GM18520 (cell line): ENCODE measurements at regions not wholly inside any gene's neighbourhood (a gene's known extent, or its start where the extent isn't known, plus 50 kb on each side); places are given as distances from the start of the nearest gene placed in this dataset.

Experiments
- ATAC-seq: cut with Tn5 transposase; IDR thresholded peaks from one replicate; pipeline ENCODE4 v1.9.1; 2021; ENCODE audit not compliant: unreplicated experiment

DNA sequence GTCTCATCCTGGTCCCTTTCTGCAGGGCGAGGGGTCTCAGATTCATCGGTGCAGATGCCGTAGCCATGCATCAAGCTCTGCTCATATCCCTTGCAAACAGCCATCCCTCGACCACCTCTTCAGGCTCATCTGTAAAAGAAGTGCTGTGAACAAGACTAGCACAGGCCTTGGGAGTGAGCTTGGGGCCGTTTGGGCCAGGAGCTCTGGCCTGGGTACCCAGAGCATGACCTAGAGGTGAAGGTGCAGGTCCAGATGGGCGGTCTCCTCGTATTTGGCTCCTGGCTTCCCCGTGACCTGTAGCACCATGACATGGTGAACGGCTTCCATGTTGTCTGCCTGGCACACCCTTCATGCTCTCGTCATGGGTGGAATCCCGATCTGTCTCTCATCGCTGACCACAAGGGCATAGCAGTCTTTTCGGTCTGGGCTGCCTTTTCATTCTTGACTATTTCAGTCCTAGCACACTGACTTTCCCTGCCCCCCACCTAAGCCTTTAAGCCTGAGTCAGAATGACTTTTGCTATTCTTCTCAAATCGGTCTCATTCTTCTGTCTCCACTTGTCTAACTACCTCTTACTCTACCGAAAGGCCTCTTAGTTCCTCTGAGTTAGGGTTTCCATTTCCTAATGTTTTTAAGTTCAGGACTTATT is 216.0 kb downstream of the FOXL1 start:
- no peak for ATAC-seq

DNA sequence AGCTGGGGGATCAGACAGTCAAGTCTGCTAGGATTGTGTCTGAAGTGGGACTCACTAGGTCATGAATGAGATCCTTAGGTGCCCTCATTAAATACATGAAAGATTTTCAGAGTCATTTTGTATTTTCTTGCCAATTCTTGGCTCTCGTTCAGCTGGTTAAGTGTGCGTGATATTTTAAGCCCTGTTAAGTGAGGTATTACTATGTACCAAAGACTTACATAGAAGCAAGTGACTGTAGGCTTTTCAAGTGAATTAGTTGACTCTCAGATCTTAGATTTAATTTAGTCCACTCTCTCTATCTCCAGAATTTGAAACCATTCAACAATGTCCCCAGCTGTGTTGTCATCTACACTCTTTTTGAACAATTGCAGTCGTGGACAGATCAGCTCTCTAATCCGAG is 219.4 kb downstream of the FOXL1 start:
- no peak for ATAC-seq

DNA sequence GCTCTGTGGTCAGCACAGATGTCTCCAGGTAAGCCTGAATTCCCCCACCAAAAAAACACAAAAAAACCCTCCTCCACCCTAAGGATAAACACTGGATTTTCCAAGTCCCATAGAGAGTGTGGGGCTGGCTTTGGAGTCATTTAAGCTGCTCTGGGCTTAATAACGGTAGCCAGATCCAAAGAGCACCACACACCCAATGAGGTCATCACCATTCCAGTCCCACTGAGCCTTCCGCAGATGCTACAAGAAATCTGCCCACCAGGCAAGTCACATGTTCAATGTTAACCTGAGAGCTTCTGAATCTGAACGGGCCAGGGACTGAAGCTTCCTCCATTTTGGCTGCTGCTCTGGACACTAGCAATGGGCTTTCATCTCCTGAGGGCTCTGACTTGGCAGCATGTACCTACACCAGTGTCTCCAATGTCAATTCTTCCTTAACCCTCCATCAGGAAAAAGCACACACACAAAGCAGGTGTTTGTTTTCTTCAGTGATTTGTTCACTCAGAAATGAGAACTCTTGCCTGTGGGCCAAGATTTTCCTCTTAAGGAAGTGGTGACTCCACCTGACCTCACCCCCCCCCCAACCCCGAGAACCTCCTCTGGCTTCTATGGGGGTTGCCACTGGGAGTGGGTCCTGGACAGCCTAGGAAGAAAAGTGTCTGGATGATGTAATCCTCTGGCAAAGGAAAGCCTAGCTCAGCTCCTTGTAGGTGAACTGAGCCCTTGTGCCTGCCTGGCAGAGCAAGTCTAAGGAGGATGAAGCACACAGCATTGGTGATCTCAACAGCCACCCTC is 220.1 kb downstream of the FOXL1 start:
- ATAC-seq, result no peak

DNA sequence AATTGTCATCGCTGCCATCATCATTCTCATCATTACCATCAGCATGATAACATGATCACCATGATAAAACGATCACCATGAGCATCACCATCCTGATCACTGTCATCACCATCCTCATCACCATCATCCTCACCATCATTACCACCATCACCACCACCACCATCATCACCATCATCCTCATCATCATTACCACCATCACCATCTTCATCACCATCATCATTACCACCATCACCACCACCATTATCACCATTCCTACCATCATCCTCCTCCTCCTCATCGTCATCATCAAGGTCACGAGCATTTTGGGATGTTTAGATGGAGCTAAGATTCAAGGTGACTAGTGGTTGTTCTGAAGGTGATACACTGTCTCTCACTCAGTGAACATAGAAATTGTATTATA is 221.0 kb downstream of the FOXL1 start:
- ATAC-seq, result no peak

DNA sequence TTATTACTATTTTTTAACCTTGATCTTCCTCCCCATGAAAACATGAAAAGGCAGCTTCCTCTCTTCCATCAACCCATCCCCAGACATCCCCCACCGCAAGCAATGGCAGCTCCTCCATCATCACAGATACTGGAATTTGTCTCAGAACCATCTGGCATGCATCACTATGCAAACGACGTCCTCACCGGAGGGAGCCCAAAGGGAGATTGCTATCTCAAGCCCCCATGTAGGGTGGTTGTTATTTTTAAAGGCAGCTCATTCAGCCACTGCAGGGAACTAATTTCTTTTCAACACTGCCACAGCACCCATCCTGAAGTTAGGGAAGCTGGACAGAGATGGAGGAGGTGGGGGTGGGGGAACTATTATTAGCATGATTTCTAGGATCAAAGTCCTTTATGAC is 222.5 kb downstream of the FOXL1 start:
- no peak for ATAC-seq

DNA sequence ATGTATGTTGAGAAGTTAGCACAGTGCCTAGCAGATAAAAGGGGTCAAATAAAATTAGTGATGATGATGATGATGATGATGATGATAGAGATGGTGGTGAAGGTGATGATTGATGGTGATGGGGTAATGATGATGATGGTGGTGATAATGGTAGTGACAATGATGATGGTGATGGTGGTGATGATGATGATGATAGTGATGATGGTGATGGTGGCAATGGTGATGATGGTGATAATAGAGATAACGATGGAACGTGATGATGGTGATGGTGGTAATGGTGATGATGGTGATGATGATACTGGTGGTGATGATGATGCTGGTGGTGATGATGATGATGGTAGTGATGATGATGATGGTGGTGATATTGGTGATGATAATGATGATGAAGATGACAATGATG is 223.7 kb downstream of the FOXL1 start:
- no peak for ATAC-seq

DNA sequence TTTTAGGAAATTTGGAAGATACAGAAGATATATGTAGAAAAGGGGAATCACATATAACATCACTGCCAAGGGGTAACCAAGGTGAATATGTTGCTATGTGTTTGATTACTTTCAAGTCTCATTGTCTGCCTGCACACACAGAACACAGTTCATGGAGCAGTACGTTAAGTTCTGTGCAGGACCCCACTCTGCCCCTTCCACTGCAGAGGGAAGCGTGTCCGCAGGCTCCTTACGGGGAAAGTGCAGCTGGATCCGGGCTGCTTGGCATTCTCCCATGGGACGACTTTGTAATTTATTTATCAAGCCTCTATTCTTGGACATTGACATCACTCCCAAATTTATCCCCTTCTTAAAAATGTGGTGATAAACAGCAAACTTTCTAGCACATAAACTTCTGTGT is 226.8 kb downstream of the FOXL1 start:
- no peak for ATAC-seq

DNA sequence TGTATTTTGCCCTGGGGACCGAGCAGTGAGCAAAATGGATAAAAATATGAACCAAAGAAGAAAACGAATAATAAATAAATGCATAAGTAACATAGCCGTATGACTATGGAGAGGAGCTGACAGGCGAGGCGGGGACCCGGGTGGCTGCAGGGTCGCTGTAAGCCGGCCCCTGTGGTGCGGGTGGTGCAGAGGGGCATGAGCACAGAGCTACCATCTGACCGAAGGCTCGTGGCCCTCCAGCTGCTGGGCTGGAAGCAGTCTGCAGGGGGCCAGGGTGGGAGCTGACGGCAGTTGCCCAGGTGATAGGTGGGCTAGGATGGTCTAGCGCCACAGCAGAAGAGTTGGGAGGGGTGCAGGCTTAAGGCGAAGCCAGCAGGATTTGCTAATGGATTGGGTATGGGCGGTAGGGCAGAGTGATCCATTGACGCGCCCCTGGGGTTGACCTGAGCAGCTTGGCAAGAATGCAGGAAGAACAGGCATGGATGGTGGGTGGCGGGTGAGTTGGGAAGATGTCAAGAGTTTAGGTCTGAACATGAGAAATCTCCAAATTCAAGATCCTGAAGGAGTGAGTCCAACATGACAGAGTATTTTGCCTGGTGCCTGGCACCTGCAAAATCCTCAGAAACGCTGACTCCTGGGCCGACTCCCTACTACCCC is 228.0 kb downstream of the FOXL1 start:
- ATAC-seq, result no peak

DNA sequence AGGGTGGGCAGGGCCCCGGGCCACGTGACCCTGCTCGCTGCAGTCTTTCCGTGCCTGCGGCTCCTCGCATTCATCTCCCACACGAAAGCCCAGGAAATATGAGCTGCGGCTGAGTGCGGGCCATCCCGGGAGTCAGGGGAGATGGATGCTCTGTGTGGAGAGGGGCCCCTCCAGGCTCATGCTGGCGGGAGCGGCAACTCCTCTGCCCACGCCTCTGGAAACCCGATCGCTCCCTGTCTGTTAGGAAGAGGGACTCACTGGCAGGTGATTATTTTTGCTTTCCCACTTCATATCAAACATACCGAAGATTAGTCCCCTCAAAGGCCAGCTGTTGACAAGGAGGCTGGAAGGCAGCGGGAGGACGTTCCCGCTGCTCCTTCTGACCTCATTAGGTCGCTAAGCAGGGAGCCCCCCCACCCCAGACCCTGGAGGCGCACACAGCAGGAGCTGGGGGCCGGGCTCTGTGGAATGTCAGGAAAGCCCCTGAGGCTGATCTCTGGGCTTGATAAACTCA is 228.5 kb downstream of the FOXL1 start:
- ATAC-seq, result no peak

DNA sequence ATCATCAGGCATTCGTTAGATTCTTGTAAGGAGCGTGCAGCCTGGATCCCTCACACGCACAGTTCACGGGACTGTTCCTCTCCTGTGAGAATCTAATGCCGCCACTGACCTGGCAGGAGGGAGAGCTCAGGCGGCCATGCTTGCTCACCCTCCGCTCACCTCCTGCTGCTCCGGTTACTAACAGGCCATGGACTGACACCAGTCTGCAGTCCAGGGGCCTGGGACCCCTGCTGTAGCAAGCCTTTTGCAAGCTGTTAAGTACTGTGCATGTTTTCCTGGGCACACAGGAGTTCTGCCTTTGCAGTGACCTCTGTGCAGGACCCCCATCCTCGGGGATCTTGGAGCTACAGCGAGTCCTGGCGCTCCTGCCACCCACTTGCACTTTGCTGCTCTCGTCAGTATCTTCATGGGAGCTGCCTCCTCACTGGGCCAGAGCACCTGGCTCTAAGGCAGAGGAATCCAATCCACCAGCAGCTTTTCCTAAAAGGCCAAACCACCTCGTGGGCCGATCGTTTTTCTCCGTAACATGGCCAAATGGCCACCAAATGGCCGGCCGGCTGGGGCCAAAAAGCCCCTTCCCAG is 230.6 kb downstream of the FOXL1 start:
- no peak for ATAC-seq

DNA sequence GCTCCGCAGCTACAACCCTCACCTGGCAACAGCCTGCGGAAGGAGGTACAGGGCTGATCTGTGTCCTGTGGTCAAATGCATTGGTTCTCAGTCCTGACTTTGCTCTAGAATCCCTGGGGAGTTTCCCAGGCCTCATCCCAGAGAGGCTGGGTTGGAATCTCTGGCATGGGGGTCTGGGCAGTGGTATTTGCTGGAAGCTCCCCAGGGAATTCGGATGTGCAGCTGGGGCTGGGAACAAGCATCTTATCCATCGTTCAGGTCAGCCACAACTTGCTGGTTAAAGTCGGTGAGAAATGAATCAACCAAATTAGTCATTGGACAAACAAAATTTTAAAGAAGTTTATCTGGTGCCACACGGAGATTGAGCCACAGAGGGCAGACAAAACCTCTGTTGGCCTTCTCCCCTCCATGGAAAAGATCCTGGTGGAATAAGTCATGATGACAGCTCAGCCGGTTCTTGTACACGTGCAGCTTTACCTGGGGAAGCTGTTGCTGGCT is 231.2 kb downstream of the FOXL1 start:
- no peak for ATAC-seq

DNA sequence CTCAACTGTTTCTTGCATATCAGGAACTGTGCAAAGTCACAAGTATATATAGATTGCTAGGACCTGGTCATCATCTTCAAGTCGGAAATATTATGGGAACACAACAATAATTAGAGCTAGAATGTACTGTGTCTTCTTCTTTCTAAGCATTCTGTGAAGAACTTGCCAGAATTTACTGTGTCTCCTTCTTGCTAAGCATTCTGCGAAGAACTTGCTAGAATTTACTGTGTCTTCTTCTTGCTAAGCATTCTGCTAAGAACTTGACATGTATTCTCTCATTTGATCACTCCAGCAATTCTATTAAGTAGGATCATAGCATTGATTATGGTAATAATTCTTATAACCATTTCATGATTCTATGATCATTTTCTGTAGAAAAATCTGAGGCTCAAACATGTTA is 231.7 kb downstream of the FOXL1 start:
- no peak for ATAC-seq

DNA sequence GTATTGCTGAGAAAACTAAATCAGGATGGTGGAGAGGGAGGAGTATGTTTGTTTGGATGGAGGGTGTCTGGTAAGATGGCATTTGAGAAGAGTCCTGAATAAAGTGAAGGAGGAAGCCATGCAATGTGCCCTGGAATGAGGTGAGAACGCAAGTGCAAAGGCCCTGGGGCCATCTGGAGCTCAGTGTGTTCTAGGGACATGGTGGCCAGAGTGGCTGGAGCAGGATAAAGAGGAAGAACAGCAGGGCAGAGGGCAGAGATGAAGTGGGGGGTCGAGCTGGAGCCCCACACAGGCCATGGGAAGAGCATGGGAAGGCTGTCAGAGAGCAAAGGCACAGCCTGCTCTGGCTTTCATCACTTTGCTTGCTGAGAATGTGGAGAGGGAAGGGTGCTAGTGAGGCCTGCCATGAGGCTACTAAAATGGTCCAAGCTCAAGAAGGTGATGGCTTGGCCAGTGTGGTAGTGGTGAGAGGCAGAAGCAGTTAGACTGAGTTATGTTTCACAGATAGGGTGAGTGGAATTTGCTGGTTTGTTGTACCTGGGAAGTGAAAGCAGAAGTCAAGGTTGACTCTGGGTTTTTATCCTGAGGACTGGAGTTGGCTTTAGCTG is 234.1 kb downstream of the FOXL1 start:
- ATAC-seq, result no peak

DNA sequence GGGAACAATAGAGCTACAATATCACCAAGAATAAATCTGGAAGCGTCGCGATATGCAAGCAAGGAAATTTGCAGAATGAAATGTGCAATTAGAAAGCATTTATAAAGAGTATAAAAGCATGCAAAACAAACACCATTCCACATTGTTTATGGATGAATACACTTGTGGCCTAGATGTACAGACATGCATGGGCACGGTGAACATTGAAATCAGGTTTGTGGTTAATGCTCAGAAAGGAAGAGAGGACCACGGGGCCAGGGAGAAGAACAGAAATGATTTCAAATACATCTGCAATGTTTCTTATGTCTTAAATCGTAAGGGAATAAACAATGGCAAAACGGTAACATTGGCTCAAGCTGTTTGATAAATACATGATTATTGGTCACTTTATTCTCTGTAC is 235.9 kb downstream of the FOXL1 start:
- ATAC-seq, result no peak

DNA sequence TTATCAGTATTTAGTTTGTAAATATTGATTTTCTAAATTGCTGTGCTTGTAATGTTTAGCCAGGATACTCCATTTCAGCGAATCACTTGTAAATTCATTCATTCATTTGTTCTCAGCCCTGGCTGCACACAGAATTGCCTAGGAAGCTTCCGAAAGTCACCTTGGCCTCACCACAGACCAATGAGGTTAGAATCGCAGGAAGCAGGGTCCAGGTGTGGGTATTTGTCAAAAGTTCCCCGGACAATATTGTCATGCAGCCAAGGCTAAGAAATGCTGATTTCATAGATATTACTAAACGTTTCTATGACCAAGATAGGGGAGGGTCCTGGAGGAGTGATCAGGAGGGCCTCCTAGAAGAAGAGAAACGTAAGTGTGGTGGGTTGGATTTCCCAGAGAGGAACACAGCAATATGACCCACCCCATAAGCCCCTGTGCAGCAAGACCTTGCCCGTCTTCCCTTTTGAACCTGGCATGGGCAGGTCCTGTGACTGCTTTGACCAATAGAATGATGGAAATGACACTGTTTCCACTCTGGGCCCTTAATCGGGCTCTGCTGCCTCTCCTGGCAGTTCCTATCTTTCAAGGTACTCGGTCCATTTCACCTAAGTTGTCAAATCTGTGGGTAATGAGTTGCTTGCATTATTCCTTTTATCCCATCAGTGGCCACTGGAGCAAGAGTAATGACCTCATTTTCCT is 238.7 kb downstream of the FOXL1 start:
- ATAC-seq, result no peak

DNA sequence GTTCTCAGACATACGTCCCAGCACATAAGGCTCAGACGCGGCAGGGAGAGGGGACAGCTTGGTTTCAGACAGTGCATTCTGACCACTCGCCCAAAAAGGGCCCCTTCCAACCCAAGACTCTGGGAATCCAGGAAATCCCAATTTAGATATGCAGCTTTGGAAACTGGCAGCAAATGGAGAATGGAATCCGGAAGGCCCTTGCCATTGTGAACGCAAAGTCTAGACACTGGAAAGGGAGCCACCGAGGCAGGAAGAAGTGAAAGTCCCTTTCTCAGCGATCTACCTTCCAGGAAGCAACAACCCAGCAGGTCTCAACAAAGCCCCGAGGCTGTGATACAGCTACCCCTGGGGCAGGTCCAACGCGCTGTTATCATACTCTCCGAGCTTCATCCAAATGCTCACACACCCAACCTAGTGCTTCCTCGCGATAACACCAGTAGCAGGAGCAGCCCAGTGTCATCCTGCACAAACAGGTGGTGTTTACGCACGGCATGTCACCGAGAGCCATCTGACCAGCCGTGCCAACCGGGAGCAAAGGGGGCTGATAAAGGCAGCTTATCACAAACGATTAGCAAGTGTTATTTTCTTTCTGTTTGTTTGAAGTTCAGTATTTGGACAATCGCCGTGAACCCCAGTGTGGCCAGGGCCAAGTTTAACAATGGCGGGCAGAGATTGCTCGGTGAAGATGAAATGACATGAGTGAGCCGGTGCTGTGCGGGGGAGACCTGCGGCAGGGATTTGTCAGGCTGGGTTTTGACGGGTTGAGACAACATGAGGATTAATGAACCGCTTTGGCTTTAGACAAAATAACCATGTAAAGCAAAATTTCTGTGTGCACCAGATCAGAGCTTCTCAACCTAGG is 240.6 kb downstream of the FOXL1 start:
- no peak for ATAC-seq

DNA sequence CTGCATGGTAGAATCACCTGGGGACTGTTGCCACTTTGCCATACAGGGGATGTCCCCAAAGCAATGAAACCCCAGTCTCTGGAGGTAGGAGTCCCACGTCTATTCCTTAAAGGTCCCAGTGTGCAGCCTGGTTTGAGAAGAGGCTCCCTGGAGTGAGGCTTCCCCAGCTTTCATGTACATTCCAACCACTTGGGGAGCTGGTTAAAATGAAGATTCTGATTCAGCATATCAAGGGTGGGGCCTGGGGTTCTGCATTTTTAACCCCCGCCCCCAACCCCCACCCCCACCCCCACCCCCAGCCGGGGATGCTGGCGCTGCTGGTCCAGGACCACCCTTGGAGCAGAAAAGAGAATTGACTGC is 241.2 kb downstream of the FOXL1 start:
- no peak for ATAC-seq

DNA sequence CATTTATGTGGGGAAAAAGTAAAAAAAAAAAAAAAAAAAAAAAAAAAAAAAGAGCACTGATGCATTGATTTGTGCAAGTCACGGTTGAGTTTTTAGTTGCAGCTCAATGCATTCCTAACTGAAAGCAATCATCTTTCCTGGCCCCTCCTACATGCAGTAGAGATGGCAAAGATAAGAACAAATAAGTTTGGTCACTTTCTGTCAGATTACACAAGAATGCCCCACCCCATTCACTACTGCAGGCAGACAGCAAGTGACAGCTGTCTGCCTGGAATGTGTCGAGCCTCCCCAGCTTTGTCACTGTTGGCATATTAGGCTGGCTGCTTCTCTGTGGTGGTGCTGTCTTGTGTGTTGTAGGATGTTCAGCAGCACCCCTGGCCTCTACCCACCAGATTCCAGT is 243.5 kb downstream of the FOXL1 start:
- no peak for ATAC-seq

DNA sequence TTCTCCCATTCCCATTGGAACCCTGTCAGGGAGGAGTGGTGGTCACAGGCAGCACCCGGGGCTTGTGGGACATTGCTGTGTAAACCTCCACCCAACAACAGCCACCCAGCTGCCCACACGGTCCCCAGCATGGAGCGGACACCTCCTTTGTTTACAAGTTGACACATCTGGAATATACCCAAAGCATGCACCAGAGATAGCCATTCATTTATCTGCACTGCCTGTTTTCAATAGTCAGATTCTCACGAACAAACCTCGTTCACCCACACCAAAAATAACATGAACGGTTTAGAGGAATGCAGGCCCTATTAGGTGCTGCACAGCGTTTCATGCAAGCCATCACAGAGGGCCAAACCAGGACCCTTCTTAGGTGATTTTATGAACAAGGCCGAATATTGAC is 244.8 kb downstream of the FOXL1 start:
- ATAC-seq, result no peak
